Dendritic cell treated with granulocyte-macrophage colony-stimulating factor and Interleukin-4, amounts not matched to agents 40 ng/mL and 50 ng/mL, for 4 days (primary cell): ENCODE measurements at regions not wholly inside any gene's neighbourhood (a gene's known extent, or its start where the extent isn't known, plus 50 kb on each side); places are given as distances from the start of the nearest gene placed in this dataset.

ENCODE experiments used
- H3K27ac Mint-ChIP-seq: one replicate; pipeline ENCODE4 v1.8.0; 2022; ENCODE audit warnings: mild to moderate bottlenecking, mixed read lengths
- H3K27me3 Mint-ChIP-seq: one replicate; pipeline ENCODE4 v1.8.0; 2022; ENCODE audit warnings: mild to moderate bottlenecking, mixed read lengths
- H3K36me3 Mint-ChIP-seq: one replicate; pipeline ENCODE4 v1.8.0; 2022; ENCODE audit warnings: low read depth, mixed read lengths
- H3K4me1 Mint-ChIP-seq: one replicate; pipeline ENCODE4 v1.8.0; 2022; ENCODE audit warnings: low read depth, mixed read lengths
- H3K4me3 Mint-ChIP-seq: one replicate; pipeline ENCODE4 v1.8.0; 2022; ENCODE audit warnings: mild to moderate bottlenecking, moderate library complexity, mixed read lengths
- H3K9me3 Mint-ChIP-seq: one replicate; pipeline ENCODE4 v1.8.0; 2022; ENCODE audit warnings: mixed read lengths
- intact Hi-C: fragments of 100-400 bp; cut with micrococcal nuclease; formaldehyde crosslinking; loops from one replicate; pipeline ENCODE4 v1.15.0; 2022

GRCh38 chr5:44252545-44252944 is 136.7 kb downstream of the FGF10 start:
- intact Hi-C loops = no loop called here

GRCh38 chr5:44246986-44247385 is 142.2 kb downstream of the FGF10 start:
- intact Hi-C loops = no loop called here
- Mint-ChIP-seq H3K9me3 (no peaks in the 10 kb centered on the region), H3K4me1 (no peaks in the 10 kb centered on the region), H3K27ac (no peak overlapping the region), H3K27me3 (no peaks in the 10 kb centered on the region), H3K4me3 (no peak overlapping the region), H3K36me3 (no peaks in the 10 kb centered on the region)

More at GRCh38 chr5:44252545-44252944, 136.7 kb downstream of the FGF10 start:
- Mint-ChIP-seq H3K4me3 (no peak overlapping the region), H3K4me1 (no peaks in the 10 kb centered on the region), H3K27me3 (no peaks in the 10 kb centered on the region), H3K9me3 (no peaks in the 10 kb centered on the region), H3K27ac (no peak overlapping the region), H3K36me3 (no peaks in the 10 kb centered on the region)

DNA sequence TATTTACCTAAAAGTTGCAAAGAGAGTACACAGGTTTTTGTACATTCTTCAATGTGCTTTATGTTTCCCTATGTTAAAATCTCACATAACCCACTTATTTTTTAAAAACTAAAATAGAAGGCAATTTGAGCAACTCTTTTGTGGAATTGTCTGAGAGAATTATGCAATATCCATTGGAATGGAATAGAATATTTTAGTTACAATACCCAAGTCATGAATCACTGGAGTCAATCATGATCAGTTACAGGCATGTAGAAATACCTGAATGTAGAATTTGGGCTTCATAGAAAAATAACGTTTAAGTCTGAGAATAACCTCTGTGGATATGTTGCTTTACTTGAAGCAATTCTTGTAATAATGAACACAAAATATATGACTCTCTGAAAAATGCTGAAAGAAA is 143.3 kb downstream of the FGF10 start:
- H3K36me3 Mint-ChIP-seq = no peaks in the 10 kb centered on the region
- H3K9me3 Mint-ChIP-seq = no peaks in the 10 kb centered on the region
- H3K27me3 Mint-ChIP-seq = no peaks in the 10 kb centered on the region
- no peak overlapping the region for H3K27ac Mint-ChIP-seq
- intact Hi-C loops = no loop called here
- no peak overlapping the region for H3K4me3 Mint-ChIP-seq
- H3K4me1 Mint-ChIP-seq = no peaks in the 10 kb centered on the region

GRCh38 chr5:44242791-44243190 is 146.4 kb downstream of the FGF10 start:
- H3K4me1 Mint-ChIP-seq = no peaks in the 10 kb centered on the region
- H3K36me3 Mint-ChIP-seq = no peaks in the 10 kb centered on the region
- no peaks in the 10 kb centered on the region for H3K27me3 Mint-ChIP-seq

GRCh38 chr5:44236040-44236439 is 153.2 kb downstream of the FGF10 start:
- Mint-ChIP-seq H3K9me3 (peaks cover 14% of the 10 kb centered on the region), H3K4me3 (no peak overlapping the region), H3K27me3 (no peaks in the 10 kb centered on the region), H3K36me3 (no peaks in the 10 kb centered on the region), H3K4me1 (no peaks in the 10 kb centered on the region), H3K27ac (no peak overlapping the region)
- intact Hi-C loops = no loop called here

More at GRCh38 chr5:44242791-44243190, 146.4 kb downstream of the FGF10 start:
- intact Hi-C loops = no loop called here
- Mint-ChIP-seq H3K4me3 (no peak overlapping the region), H3K9me3 (peaks cover 2% of the 10 kb centered on the region), H3K27ac (no peak overlapping the region)

GRCh38 chr5:44233691-44234090 is 155.5 kb downstream of the FGF10 start:
- Mint-ChIP-seq H3K27me3 (no peaks in the 10 kb centered on the region), H3K27ac (no peak overlapping the region)

DNA sequence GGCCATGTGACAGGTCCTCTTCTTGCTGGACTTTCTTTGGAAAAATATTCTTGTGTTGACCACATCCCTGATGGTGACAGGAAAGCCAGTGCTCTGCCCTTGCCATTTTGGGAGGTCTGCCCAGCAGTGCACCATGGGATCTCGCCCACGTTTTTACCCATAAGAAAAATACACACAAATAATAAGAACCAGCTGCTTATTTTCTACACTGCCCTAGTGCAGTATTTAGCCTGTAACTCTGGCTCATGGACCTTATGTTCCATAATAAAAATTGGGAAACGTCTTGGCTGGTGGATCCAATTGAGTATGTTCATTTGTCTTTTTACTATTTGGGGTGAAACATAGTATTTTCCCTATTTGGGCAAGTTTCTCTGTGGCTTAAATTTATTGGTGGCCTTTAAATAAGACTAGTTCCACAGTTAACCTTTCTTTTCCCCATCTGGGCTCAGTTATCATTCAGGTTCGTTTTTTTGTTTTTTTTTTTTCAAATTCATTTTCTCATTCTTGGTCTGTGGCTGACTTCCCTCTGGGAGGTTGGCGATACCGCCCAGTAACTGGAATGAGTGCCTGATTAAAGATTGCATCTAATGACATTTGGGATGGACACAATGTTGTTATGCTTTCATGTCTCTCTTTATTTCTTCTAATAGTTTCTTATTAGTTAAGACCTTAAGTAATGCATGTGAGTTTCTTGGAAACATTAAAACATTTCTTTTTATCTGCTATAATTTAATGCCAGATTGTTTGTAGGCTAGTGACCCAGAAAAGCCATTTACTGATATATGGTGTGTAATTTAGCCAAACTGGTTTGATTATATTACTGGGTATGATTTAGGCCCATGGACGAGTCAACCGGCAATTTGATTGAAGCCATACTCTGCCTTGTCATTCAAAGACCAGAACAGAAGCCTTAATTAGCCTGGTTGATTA is 163.7 kb downstream of the FGF10 start:
- Mint-ChIP-seq H3K9me3 (peaks cover 19% of the 10 kb centered on the region), H3K4me3 (no peak overlapping the region), H3K27me3 (no peaks in the 10 kb centered on the region), H3K4me1 (no peaks in the 10 kb centered on the region), H3K27ac (no peak overlapping the region), H3K36me3 (no peaks in the 10 kb centered on the region)
- intact Hi-C loops = no loop called here

More at GRCh38 chr5:44233691-44234090, 155.5 kb downstream of the FGF10 start:
- intact Hi-C loops = no loop called here
- Mint-ChIP-seq H3K4me1 (no peaks in the 10 kb centered on the region), H3K36me3 (no peaks in the 10 kb centered on the region), H3K9me3 (peaks cover 28% of the 10 kb centered on the region), H3K4me3 (no peak overlapping the region)

DNA sequence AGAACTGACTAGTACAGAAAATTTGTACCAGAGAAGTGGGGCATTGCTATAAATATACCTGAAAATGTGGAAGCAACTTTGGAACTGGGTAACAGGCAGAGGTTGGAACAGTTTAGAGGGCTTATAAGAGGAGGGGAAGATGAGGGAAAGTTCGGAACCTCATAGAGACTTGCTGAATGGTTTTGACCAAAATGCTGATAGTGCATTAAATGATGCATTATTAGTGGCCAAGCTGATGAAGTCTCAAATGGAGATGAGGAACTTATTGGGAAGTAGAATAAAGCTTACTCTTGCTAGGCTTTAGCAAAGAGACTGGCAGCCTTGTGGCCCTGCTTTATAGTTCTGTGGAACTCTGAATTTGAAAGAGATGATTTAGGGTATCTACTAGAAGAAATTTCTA is 189.8 kb downstream of the FGF10 start:
- Mint-ChIP-seq H3K27ac (no peak overlapping the region), H3K4me3 (no peak overlapping the region), H3K9me3 (peaks cover 78% of the 10 kb centered on the region), H3K4me1 (no peaks in the 10 kb centered on the region), H3K27me3 (no peaks in the 10 kb centered on the region), H3K36me3 (no peaks in the 10 kb centered on the region)
- intact Hi-C loops = no loop called here

GRCh38 chr5:44189255-44189654 is 200.0 kb downstream of the FGF10 start:
- no peak overlapping the region for H3K4me3 Mint-ChIP-seq
- no peaks in the 10 kb centered on the region for H3K36me3 Mint-ChIP-seq
- intact Hi-C loops = no loop called here
- no peaks in the 10 kb centered on the region for H3K27me3 Mint-ChIP-seq
- H3K4me1 Mint-ChIP-seq = no peaks in the 10 kb centered on the region
- H3K9me3 Mint-ChIP-seq = peaks cover 19% of the 10 kb centered on the region
- H3K27ac Mint-ChIP-seq = no peak overlapping the region

- intact Hi-C loops = no loop called here
- no peak overlapping the region for H3K4me3 Mint-ChIP-seq
- H3K27ac Mint-ChIP-seq = no peak overlapping the region
- no peaks in the 10 kb centered on the region for H3K36me3 Mint-ChIP-seq
- H3K9me3 Mint-ChIP-seq = peaks cover 24% of the 10 kb centered on the region
- H3K27me3 Mint-ChIP-seq = no peaks in the 10 kb centered on the region
- H3K4me1 Mint-ChIP-seq = no peaks in the 10 kb centered on the region
Observed at GRCh38 chr5:44187973-44188372, 201.2 kb downstream of the FGF10 start.

DNA sequence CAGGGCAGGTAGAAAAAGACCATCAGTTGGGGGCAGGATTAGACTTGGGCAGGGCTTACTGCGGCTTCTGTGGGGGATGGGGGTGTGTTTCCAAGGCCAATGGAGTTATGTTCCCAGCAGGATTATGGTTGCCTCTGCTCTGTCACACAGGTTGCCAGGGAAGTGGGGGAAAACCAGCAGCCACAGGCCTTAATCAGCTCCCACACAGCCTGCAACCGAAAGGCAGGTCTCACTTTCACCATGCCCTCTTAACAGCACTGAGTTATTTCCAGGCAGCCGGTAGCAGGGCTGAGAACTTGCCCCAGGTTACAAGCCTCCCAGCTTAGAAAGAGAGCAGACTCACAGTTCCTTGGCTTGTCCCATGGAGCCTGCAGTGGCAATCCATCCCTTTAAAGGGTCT is 205.5 kb downstream of the FGF10 start:
- H3K27ac Mint-ChIP-seq = no peak overlapping the region
- peaks cover 44% of the 10 kb centered on the region for H3K9me3 Mint-ChIP-seq
- H3K36me3 Mint-ChIP-seq = no peaks in the 10 kb centered on the region
- H3K27me3 Mint-ChIP-seq = no peaks in the 10 kb centered on the region
- intact Hi-C loops = no loop called here
- no peaks in the 10 kb centered on the region for H3K4me1 Mint-ChIP-seq
- H3K4me3 Mint-ChIP-seq = no peak overlapping the region

DNA sequence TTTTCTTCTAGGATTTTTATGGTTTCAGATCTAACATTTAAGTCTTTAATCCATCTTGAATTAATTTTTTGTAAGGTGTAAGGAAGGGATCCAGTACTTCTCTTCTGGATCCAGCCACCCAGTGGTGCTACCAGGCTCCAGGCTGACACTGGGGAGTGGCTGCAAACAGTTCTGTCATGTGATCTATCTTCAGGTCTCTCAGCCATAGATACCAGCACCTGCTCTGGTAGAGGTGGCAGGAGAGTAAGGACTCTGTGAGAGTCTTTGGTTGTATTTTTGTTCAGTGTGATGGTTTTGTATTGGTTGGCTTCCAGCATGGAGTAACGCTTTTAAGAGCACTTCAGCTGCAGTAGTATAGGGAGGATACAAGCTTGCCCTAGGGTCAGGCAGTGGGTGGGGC is 205.9 kb downstream of the FGF10 start:
- intact Hi-C loops = no loop called here
- H3K4me1 Mint-ChIP-seq = no peaks in the 10 kb centered on the region

GRCh38 chr5:44178414-44178813 is 210.8 kb downstream of the FGF10 start:
- H3K27me3 Mint-ChIP-seq = no peaks in the 10 kb centered on the region
- intact Hi-C loops = no loop called here
- H3K4me3 Mint-ChIP-seq = no peak overlapping the region
- H3K9me3 Mint-ChIP-seq = peaks cover 69% of the 10 kb centered on the region
- no peak overlapping the region for H3K27ac Mint-ChIP-seq
- H3K36me3 Mint-ChIP-seq = no peaks in the 10 kb centered on the region
- H3K4me1 Mint-ChIP-seq = no peaks in the 10 kb centered on the region

More for the DNA sequence above, 205.9 kb downstream of the FGF10 start:
- Mint-ChIP-seq H3K36me3 (no peaks in the 10 kb centered on the region), H3K9me3 (peaks cover 48% of the 10 kb centered on the region), H3K4me3 (no peak overlapping the region), H3K27me3 (no peaks in the 10 kb centered on the region), H3K27ac (no peak overlapping the region)

DNA sequence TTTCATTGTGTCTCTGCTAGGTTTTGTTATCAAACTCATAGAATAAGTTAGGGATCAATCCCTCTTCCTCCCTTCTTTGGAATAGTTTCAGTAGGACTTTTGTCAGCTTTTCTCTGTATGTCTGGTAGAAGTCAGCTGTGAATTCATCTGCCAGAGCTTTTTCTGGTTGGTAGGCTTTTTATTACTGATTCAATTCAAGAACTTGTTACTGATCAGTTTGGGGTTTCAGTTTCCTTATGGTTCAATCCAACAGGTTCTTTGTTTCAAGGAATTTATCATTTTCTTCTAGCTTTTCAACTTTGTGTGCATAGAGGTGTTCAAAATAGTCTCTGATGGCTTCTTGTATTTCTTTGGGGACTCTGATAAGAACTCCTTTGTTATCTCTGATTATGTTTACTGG is 221.7 kb downstream of the FGF10 start:
- Mint-ChIP-seq H3K36me3 (no peaks in the 10 kb centered on the region), H3K27me3 (no peaks in the 10 kb centered on the region), H3K9me3 (peaks cover 80% of the 10 kb centered on the region), H3K4me3 (no peak overlapping the region), H3K27ac (no peak overlapping the region), H3K4me1 (no peaks in the 10 kb centered on the region)
- intact Hi-C loops = no loop called here

- H3K27ac Mint-ChIP-seq = no peak overlapping the region
- no peaks in the 10 kb centered on the region for H3K4me1 Mint-ChIP-seq
- H3K27me3 Mint-ChIP-seq = no peaks in the 10 kb centered on the region
- no peak overlapping the region for H3K4me3 Mint-ChIP-seq
- intact Hi-C loops = no loop called here
- peaks cover 38% of the 10 kb centered on the region for H3K9me3 Mint-ChIP-seq
- H3K36me3 Mint-ChIP-seq = no peaks in the 10 kb centered on the region
Observed at GRCh38 chr5:44160369-44160768, 228.9 kb downstream of the FGF10 start.
